LNCaP clone FGC (cell line): ENCODE measurements at regions not wholly inside any gene's neighbourhood (a gene's known extent, or its start where the extent isn't known, plus 50 kb on each side); places are given as distances from the start of the nearest gene placed in this dataset.

ENCODE experiments used
- DNase-seq: peaks from one replicate; pipeline ENCODE4 v3.0.0-alpha.2; 2011; ENCODE audit warnings: low read depth
- H3K4me3 ChIP-seq: 2 replicates; pipeline ENCODE4 v1.5.1; 2011; ENCODE audit warnings: mild to moderate bottlenecking, low read depth, low read length, control low read depth
- TF ChIP-seq, protein P1 (sequence below): IDR thresholded peaks from 2 replicates; pipeline ENCODE4 v1.5.1; 2012; ENCODE audit warnings: mild to moderate bottlenecking; ENCODE audit not compliant: control insufficient read depth, insufficient read depth; ENCODE audit errors: extremely low read depth

GRCh38 chr1:157193702-157194391 lies 55.7 kb upstream of the ETV3 start:
- TF ChIP-seq, protein P1, sequence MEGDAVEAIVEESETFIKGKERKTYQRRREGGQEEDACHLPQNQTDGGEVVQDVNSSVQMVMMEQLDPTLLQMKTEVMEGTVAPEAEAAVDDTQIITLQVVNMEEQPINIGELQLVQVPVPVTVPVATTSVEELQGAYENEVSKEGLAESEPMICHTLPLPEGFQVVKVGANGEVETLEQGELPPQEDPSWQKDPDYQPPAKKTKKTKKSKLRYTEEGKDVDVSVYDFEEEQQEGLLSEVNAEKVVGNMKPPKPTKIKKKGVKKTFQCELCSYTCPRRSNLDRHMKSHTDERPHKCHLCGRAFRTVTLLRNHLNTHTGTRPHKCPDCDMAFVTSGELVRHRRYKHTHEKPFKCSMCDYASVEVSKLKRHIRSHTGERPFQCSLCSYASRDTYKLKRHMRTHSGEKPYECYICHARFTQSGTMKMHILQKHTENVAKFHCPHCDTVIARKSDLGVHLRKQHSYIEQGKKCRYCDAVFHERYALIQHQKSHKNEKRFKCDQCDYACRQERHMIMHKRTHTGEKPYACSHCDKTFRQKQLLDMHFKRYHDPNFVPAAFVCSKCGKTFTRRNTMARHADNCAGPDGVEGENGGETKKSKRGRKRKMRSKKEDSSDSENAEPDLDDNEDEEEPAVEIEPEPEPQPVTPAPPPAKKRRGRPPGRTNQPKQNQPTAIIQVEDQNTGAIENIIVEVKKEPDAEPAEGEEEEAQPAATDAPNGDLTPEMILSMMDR, result peak; percentile 72
- H3K4me3 ChIP-seq, result no peak overlapping the region
- DNase-seq, result peak; percentile 11

DNA sequence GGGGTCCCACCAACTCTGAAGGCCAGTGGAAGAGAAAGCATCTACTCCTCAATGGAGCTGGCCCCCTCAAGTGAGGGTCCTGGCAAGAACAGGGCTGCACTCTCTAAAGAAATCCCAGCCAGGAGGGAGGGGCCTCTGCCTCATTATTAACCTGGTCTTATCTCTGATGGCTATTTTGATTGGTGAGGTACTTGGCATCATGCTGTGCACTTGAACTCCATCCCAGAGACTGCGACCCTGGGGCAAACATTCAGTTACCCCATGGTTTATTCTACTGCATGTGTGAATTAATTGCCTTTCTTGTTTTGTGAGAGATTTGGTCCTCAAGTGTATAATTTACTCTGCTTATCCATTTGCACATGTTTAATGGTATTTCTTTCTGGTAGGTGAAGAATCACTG lies 55.0 kb upstream of the ETV3 start:
- no peak for DNase-seq
- no peak overlapping the region for H3K4me3 ChIP-seq
- TF ChIP-seq, protein P1, result no peak

- H3K4me3 ChIP-seq, result no peak overlapping the region
- DNase-seq, result no peak
- TF ChIP-seq, protein P1, result no peak
Observed at GRCh38 chr1:157189986-157190982, 52.1 kb upstream of the ETV3 start.

GRCh38 chr1:157189096-157189495 lies 50.9 kb upstream of the ETV3 start:
- no peak overlapping the region for H3K4me3 ChIP-seq
- TF ChIP-seq, protein P1, result no peak
- DNase-seq, result no peak
